Panc1 (cell line): ENCODE measurements at regions not wholly inside any gene's neighbourhood (a gene's known extent, or its start where the extent isn't known, plus 50 kb on each side); places are given as distances from the start of the nearest gene placed in this dataset.

Experiments used
- ATAC-seq: fragments of 200-7000 bp; cut with Tn5 transposase; 2 replicates; pipeline ENCODE4 v1.9.1; 2020; ENCODE audit warnings: mild to moderate bottlenecking, moderate library complexity
- BruUV-seq: library from RNA; stranded (reverse); fragments of 400-500 nt; replicated peaks from 2 replicates; lab custom pipeline; 2021; lab: Mats Ljungman, UMichigan
- CTCF ChIA-PET: fragments of 300-600 bp; sonication (Branson Sonifier 250); formaldehyde crosslinking; loops from one replicate; lab custom pipeline; 2022; ENCODE audit warnings: antibody characterized with exemption; lab: Charles Lee
- POLR2A ChIA-PET: fragments of 300-600 bp; sonication (Branson Sonifier 250); formaldehyde crosslinking; loops from one replicate; lab custom pipeline; 2022; ENCODE audit warnings: antibody characterized with exemption; lab: Charles Lee
- DNase-seq: peaks from one replicate; pipeline ENCODE4 v3.0.0-alpha.2; 2010; ENCODE audit warnings: low read depth, low spot score
- H3K27ac ChIP-seq: 2 replicates; pipeline ENCODE4 v1.5.1; 2011; ENCODE audit warnings: mild to moderate bottlenecking, low read length, inconsistent platforms
- H3K27me3 ChIP-seq: fragments of 200-500 bp; sonication (Bioruptor generic); 2 replicates; pipeline ENCODE4 v1.6.0; 2014; ENCODE audit warnings: low read length, inconsistent platforms; ENCODE audit not compliant: control insufficient read depth, insufficient read depth
- H3K36me3 ChIP-seq: fragments of 200-500 bp; sonication (Bioruptor generic); 2 replicates; pipeline ENCODE4 v1.5.1; 2014; ENCODE audit warnings: inconsistent platforms, mild to moderate bottlenecking, low read length, moderate library complexity; ENCODE audit not compliant: control insufficient read depth, insufficient read depth
- H3K4me1 ChIP-seq: 2 replicates; pipeline ENCODE4 v1.5.1; 2011; ENCODE audit warnings: inconsistent platforms, mild to moderate bottlenecking, low read length, moderate library complexity; ENCODE audit not compliant: control insufficient read depth, insufficient read depth
- H3K4me3 ChIP-seq, 2 experiments: 2 replicates each; pipeline ENCODE4 v1.5.1; 2011 to 2012; ENCODE audit warnings: low read depth in 2 of 2, low read length in 2 of 2, mild to moderate bottlenecking in 2 of 2, inconsistent platforms in 1 of 2, moderate library complexity in 1 of 2
- H3K9me3 ChIP-seq: fragments of 200-500 bp; sonication (Bioruptor generic); 2 replicates; pipeline ENCODE4 v1.5.1; 2014; ENCODE audit warnings: low read depth, mild to moderate bottlenecking, inconsistent platforms, low read length, moderate library complexity; ENCODE audit not compliant: control insufficient read depth, insufficient read depth
- POLR2AphosphoS5 ChIP-seq: IDR thresholded peaks from 2 replicates; pipeline ENCODE4 v1.6.1; 2012; ENCODE audit warnings: mild to moderate bottlenecking, low read depth, low read length, moderate library complexity
- SIN3A ChIP-seq: IDR thresholded peaks from 2 replicates; pipeline ENCODE4 v1.6.1; 2012; ENCODE audit warnings: low read depth, mild to moderate bottlenecking, low read length, moderate library complexity, borderline replicate concordance; ENCODE audit not compliant: insufficient read depth
- TCF7L2 ChIP-seq: IDR thresholded peaks from 2 replicates; pipeline ENCODE4 v1.6.1; 2011; ENCODE audit warnings: mild to moderate bottlenecking, low read depth, low read length, inconsistent platforms
- in situ Hi-C: cut with HindIII; loops from 2 replicates; pipeline ENCODE4 v1.10.0; 2016; ENCODE audit warnings: low sequenced_read_pairs, low pct_unique_long_range_greater_than_20kb
- intact Hi-C: fragments of 100-400 bp; cut with micrococcal nuclease; formaldehyde crosslinking; loops from one replicate; pipeline ENCODE4 v1.10.0; 2022; ENCODE audit not compliant: unreplicated experiment
- TF ChIP-seq, protein P1 (sequence below), 2 experiments: IDR thresholded peaks; 2 replicates each; pipeline ENCODE4 v1.6.1; 2011 to 2012; ENCODE audit warnings: low read depth in 2 of 2, control low read depth in 1 of 2, low read length in 1 of 2, mild to moderate bottlenecking in 1 of 2, moderate library complexity in 1 of 2; ENCODE audit not compliant: insufficient read depth in 1 of 2
- TF ChIP-seq, protein P2 (sequence below): fragments of 450-650 bp; IDR thresholded peaks from 2 replicates; pipeline ENCODE4 v1.5.1; 2017; ENCODE audit warnings: mild to moderate bottlenecking

DNA sequence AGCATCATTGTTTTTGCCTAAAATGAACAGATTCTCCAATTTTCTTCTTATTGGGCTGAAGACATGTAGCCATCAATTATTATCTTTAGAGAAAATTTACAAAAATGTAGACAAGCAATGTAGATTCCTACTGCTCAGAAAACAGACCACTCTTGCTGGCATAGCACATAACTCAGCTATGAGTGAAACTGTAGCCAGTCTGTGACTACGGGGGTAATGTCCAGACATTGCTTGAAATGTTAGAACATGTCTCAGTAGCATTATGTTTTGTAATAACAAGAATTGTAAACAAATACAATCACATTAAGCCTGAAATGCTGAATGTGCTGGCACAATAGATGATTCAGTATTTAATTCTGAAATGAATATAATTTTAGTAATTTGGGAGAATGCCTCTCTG is 265.7 kb upstream of the KCNJ16 start:
- H3K36me3 ChIP-seq, result no peaks in the 10 kb centered on the region
- BruUV-seq, result no TSS peak
- ATAC-seq (no peak), DNase-seq (no peak)
- H3K4me1 ChIP-seq, result no peaks in the 10 kb centered on the region
- in situ Hi-C loops, result no loop called here
- no peaks in the 10 kb centered on the region for H3K27me3 ChIP-seq
- TF ChIP-seq SIN3A (no peak), POLR2AphosphoS5 (no peak), TCF7L2 (no peak)
- TF ChIP-seq, protein P1, sequence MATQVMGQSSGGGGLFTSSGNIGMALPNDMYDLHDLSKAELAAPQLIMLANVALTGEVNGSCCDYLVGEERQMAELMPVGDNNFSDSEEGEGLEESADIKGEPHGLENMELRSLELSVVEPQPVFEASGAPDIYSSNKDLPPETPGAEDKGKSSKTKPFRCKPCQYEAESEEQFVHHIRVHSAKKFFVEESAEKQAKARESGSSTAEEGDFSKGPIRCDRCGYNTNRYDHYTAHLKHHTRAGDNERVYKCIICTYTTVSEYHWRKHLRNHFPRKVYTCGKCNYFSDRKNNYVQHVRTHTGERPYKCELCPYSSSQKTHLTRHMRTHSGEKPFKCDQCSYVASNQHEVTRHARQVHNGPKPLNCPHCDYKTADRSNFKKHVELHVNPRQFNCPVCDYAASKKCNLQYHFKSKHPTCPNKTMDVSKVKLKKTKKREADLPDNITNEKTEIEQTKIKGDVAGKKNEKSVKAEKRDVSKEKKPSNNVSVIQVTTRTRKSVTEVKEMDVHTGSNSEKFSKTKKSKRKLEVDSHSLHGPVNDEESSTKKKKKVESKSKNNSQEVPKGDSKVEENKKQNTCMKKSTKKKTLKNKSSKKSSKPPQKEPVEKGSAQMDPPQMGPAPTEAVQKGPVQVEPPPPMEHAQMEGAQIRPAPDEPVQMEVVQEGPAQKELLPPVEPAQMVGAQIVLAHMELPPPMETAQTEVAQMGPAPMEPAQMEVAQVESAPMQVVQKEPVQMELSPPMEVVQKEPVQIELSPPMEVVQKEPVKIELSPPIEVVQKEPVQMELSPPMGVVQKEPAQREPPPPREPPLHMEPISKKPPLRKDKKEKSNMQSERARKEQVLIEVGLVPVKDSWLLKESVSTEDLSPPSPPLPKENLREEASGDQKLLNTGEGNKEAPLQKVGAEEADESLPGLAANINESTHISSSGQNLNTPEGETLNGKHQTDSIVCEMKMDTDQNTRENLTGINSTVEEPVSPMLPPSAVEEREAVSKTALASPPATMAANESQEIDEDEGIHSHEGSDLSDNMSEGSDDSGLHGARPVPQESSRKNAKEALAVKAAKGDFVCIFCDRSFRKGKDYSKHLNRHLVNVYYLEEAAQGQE (IDR thresholded peaks at IDR 0.05; ENCODE audit: insufficient read depth in 1 of 2, low read depth in 2 of 2, low read length in 1 of 2), result no peak
- TF ChIP-seq, protein P2, sequence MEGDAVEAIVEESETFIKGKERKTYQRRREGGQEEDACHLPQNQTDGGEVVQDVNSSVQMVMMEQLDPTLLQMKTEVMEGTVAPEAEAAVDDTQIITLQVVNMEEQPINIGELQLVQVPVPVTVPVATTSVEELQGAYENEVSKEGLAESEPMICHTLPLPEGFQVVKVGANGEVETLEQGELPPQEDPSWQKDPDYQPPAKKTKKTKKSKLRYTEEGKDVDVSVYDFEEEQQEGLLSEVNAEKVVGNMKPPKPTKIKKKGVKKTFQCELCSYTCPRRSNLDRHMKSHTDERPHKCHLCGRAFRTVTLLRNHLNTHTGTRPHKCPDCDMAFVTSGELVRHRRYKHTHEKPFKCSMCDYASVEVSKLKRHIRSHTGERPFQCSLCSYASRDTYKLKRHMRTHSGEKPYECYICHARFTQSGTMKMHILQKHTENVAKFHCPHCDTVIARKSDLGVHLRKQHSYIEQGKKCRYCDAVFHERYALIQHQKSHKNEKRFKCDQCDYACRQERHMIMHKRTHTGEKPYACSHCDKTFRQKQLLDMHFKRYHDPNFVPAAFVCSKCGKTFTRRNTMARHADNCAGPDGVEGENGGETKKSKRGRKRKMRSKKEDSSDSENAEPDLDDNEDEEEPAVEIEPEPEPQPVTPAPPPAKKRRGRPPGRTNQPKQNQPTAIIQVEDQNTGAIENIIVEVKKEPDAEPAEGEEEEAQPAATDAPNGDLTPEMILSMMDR, result no peak
- no peak overlapping the region for H3K4me3 ChIP-seq
- no peak overlapping the region for H3K27ac ChIP-seq
- intact Hi-C loops, result no loop called here
- ChIA-PET POLR2A (no interaction called here), CTCF (no interaction called here)
- H3K9me3 ChIP-seq, result no peaks in the 10 kb centered on the region

DNA sequence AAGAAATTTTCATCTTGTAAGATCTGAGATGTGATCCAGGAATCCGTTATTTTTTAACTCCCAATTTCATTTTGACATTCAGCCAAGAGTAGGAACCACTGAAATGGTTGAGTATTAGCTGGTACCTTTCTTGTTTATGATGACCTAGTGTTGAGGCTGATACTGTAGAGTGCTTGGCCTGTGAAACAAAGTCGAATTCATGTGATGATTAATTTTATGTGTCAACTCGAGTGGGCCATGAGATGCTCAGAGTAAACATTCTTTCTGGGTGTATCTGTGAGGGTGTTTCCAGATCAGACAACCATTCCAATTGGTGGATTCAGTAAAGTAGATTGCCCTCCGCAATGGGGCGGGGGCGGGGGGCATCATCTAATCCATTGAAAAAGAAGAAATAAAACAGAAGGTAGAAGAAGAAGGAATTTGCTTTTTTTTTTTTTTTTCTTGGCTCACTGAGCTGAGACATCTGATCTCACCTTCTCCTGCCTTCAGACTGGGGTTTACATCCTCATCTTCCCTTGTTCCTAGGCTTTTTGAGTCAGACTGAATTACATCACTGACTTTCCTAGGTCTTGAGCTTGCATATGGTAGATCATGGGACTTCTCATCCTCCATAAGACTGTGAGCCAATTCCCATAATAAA is 264.6 kb upstream of the KCNJ16 start:
- H3K4me3 ChIP-seq, result no peak overlapping the region
- TF ChIP-seq POLR2AphosphoS5 (no peak), SIN3A (no peak), TCF7L2 (no peak)
- TF ChIP-seq, protein P2, result no peak
- TF ChIP-seq, protein P1 (IDR thresholded peaks at IDR 0.05; ENCODE audit: insufficient read depth in 1 of 2, low read depth in 2 of 2, low read length in 1 of 2), result no peak
- H3K27me3 ChIP-seq, result no peaks in the 10 kb centered on the region
- no TSS peak for BruUV-seq
- in situ Hi-C loops (no loop called here), intact Hi-C loops (no loop called here)
- H3K4me1 ChIP-seq, result no peaks in the 10 kb centered on the region
- POLR2A ChIA-PET, result no interaction called here
- CTCF ChIA-PET, result interaction anchor here (0.6 kb wide), 1 partner anchor 19 kb away, joined by 4 read pairs; no protein-coding TSS in a partner anchor
- H3K36me3 ChIP-seq, result no peaks in the 10 kb centered on the region
- no peak overlapping the region for H3K27ac ChIP-seq
- DNase-seq (no peak), ATAC-seq (no peak)
- H3K9me3 ChIP-seq, result no peaks in the 10 kb centered on the region
